Fibroblast of lung (primary cell): ENCODE measurements at regions not wholly inside any gene's neighbourhood (a gene's known extent, or its start where the extent isn't known, plus 50 kb on each side); places are given as distances from the start of the nearest gene placed in this dataset.

Experiments used
- DNase-seq, 2 donors: peaks; one replicate each; pipeline versions ENCODE4 v3.0.0 to v3.0.0-alpha.2; 2010; ENCODE audit warnings: low read depth in 2 of 2
- H2AFZ ChIP-seq: 2 replicates; pipeline ENCODE4 v1.5.1; 2012; ENCODE audit warnings: low read length, control low read depth, inconsistent platforms
- H3K27ac ChIP-seq: 2 replicates; pipeline ENCODE4 v1.5.1; 2011; ENCODE audit warnings: low read length, control low read depth; ENCODE audit not compliant: insufficient read depth
- H3K27me3 ChIP-seq: 2 replicates; pipeline ENCODE4 v1.5.1; 2011; ENCODE audit warnings: mild to moderate bottlenecking, low read length; ENCODE audit not compliant: control insufficient read depth, insufficient read depth
- H3K36me3 ChIP-seq: 2 replicates; pipeline ENCODE4 v1.5.1; 2011; ENCODE audit warnings: low read length; ENCODE audit not compliant: control insufficient read depth, insufficient read depth
- H3K4me1 ChIP-seq: 2 replicates; pipeline ENCODE4 v1.5.1; 2011; ENCODE audit warnings: low read length; ENCODE audit not compliant: control insufficient read depth, insufficient read depth; ENCODE audit errors: extremely low read depth
- H3K4me2 ChIP-seq: 2 replicates; pipeline ENCODE4 v1.5.1; 2011; ENCODE audit warnings: low read length, control low read depth; ENCODE audit not compliant: insufficient read depth; ENCODE audit errors: extremely low read depth
- H3K4me3 ChIP-seq, 4 experiments: fragments of 200-600 bp in 1 of 4; sonication (generic) in 1 of 4; replicated peaks in 1 of 4; 2 replicates each; pipeline ENCODE4 v1.5.1; 2011 to 2016; ENCODE audit warnings: low read length in 4 of 4, low read depth in 3 of 4, mild to moderate bottlenecking in 3 of 4, control low read depth in 2 of 4, inconsistent platforms in 1 of 4, mixed read lengths in 1 of 4; ENCODE audit not compliant: insufficient read depth in 1 of 4; ENCODE audit errors: control extremely low read depth in 1 of 4
- H3K79me2 ChIP-seq: 2 replicates; pipeline ENCODE4 v1.5.1; 2012; ENCODE audit warnings: mild to moderate bottlenecking, low read length, inconsistent platforms; ENCODE audit not compliant: control insufficient read depth, insufficient read depth
- H3K9ac ChIP-seq: 2 replicates; pipeline ENCODE4 v1.5.1; 2011; ENCODE audit warnings: mild to moderate bottlenecking, low read length, control low read depth; ENCODE audit not compliant: insufficient read depth
- H3K9me3 ChIP-seq: 2 replicates; pipeline ENCODE4 v1.5.1; 2012; ENCODE audit warnings: low read depth, low read length; ENCODE audit not compliant: control insufficient read depth, insufficient read depth
- H4K20me1 ChIP-seq: 2 replicates; pipeline ENCODE4 v1.5.1; 2011; ENCODE audit warnings: low read length; ENCODE audit not compliant: control insufficient read depth, insufficient read depth; ENCODE audit errors: extremely low read depth
- CTCF ChIP-seq, 2 donors: IDR thresholded peaks in 1 of 2; conservative IDR thresholded peaks in 1 of 2; 1 replicate in 1 of 2; 2 replicates in 1 of 2; pipeline ENCODE4 v1.5.1; 2011 to 2012; ENCODE audit warnings: low read length in 2 of 2, control low read depth in 1 of 2, inconsistent platforms in 1 of 2, low read depth in 1 of 2, mild to moderate bottlenecking in 1 of 2
- EZH2 ChIP-seq: IDR thresholded peaks from 2 replicates; pipeline ENCODE4 v1.5.1; 2012; ENCODE audit warnings: low read length, control low read depth, mild to moderate bottlenecking; ENCODE audit errors: missing control alignments

- H4K20me1 ChIP-seq, result no peaks in the 10 kb centered on the region
- DNase-seq, result no peak
- H3K4me2 ChIP-seq, result no peak overlapping the region
- H3K4me1 ChIP-seq, result no peaks in the 10 kb centered on the region
- H3K27ac ChIP-seq, result no peak overlapping the region
- TF ChIP-seq EZH2, result no peak
- no peak for TF ChIP-seq CTCF (conservative IDR thresholded peaks at IDR 0.05 in 1 of 2, IDR thresholded peaks at IDR 0.05 in 1 of 2; ENCODE audit: low read depth in 1 of 2, low read length in 2 of 2)
- H3K27me3 ChIP-seq, result no peaks in the 10 kb centered on the region
- H3K4me3 ChIP-seq, result no peak overlapping the region
- no peaks in the 10 kb centered on the region for H3K9me3 ChIP-seq
- H3K9ac ChIP-seq, result no peak overlapping the region
- no peak overlapping the region for H2AFZ ChIP-seq
- no peaks in the 10 kb centered on the region for H3K36me3 ChIP-seq
- no peaks in the 10 kb centered on the region for H3K79me2 ChIP-seq
Observed at GRCh38 chr12:127930122-127930521, 336.8 kb upstream of the TMEM132C start.

- no peak overlapping the region for H3K27ac ChIP-seq
Observed at GRCh38 chr12:127934409-127934808, 332.6 kb upstream of the TMEM132C start.

GRCh38 chr12:127936463-127936862, 330.5 kb upstream of the TMEM132C start:
- H3K4me1 ChIP-seq, result no peaks in the 10 kb centered on the region
- TF ChIP-seq EZH2 (no peak), CTCF (conservative IDR thresholded peaks at IDR 0.05 in 1 of 2, IDR thresholded peaks at IDR 0.05 in 1 of 2; ENCODE audit: low read depth in 1 of 2, low read length in 2 of 2) (no peak)
- H3K9me3 ChIP-seq, result no peaks in the 10 kb centered on the region
- no peak overlapping the region for H3K9ac ChIP-seq
- no peak for DNase-seq
- H3K79me2 ChIP-seq, result no peaks in the 10 kb centered on the region
- no peaks in the 10 kb centered on the region for H4K20me1 ChIP-seq
- no peaks in the 10 kb centered on the region for H3K36me3 ChIP-seq
- no peak overlapping the region for H3K27ac ChIP-seq
- no peak overlapping the region for H2AFZ ChIP-seq
- H3K4me2 ChIP-seq, result no peak overlapping the region
- H3K27me3 ChIP-seq, result no peaks in the 10 kb centered on the region
- H3K4me3 ChIP-seq, result no peak overlapping the region

More at GRCh38 chr12:127934409-127934808, 332.6 kb upstream of the TMEM132C start:
- no peak for DNase-seq
- no peak overlapping the region for H2AFZ ChIP-seq
- H3K9me3 ChIP-seq, result no peaks in the 10 kb centered on the region
- H3K4me2 ChIP-seq, result no peak overlapping the region
- no peaks in the 10 kb centered on the region for H3K27me3 ChIP-seq
- H3K4me3 ChIP-seq, result no peak overlapping the region
- no peaks in the 10 kb centered on the region for H3K36me3 ChIP-seq
- no peaks in the 10 kb centered on the region for H4K20me1 ChIP-seq
- H3K4me1 ChIP-seq, result no peaks in the 10 kb centered on the region
- H3K9ac ChIP-seq, result no peak overlapping the region
- no peak for TF ChIP-seq CTCF (conservative IDR thresholded peaks at IDR 0.05 in 1 of 2, IDR thresholded peaks at IDR 0.05 in 1 of 2; ENCODE audit: low read depth in 1 of 2, low read length in 2 of 2)
- no peak for TF ChIP-seq EZH2
- no peaks in the 10 kb centered on the region for H3K79me2 ChIP-seq
